ENCODE measurements at regions not wholly inside any gene's neighbourhood (a gene's known extent, or its start where the extent isn't known, plus 50 kb on each side); places are given as distances from the start of the nearest gene placed in this dataset.

GRCh38 chr5:124659798-124660197, 86.6 kb downstream of the ZNF608 start:
- no peaks in the 10 kb centered on the region for H3K36me3 ChIP-seq
- H3K4me1 ChIP-seq (ENCODE audit: control insufficient read depth in 1 of 2, low read depth in 2 of 2) = peaks cover 15 to 60% of the 10 kb centered on the region in 2 donors
- ATAC-seq (ENCODE audit: insufficient number of reproducible peaks, low FRiP score, low read depth) = no peak
- H3K9me3 ChIP-seq = no peaks in the 10 kb centered on the region
- H3K27me3 ChIP-seq (replicated peaks; ENCODE audit: insufficient read depth) = no peaks in the 10 kb centered on the region
- H3K4me3 ChIP-seq = no peak overlapping the region
- no peak overlapping the region for H3K27ac ChIP-seq
- no peak for DNase-seq (ENCODE audit: low spot score)
- TF ChIP-seq CTCF (IDR thresholded peaks at IDR 0.05) = no peak

GRCh38 chr5:124658867-124659557, 87.4 kb downstream of the ZNF608 start:
- Histone ChIP-seq H3K36me3 (no peaks in the 10 kb centered on the region), H3K9me3 (no peaks in the 10 kb centered on the region), H3K27me3 (replicated peaks; ENCODE audit: insufficient read depth) (no peaks in the 10 kb centered on the region), H3K27ac (no peak overlapping the region), H3K4me3 (no peak overlapping the region), H3K4me1 (ENCODE audit: control insufficient read depth in 1 of 2, low read depth in 2 of 2) (peaks cover 15 to 52% of the 10 kb centered on the region in 2 donors)
- DNase-seq (ENCODE audit: low spot score) (no peak), ATAC-seq (ENCODE audit: insufficient number of reproducible peaks, low FRiP score, low read depth) (no peak)
- TF ChIP-seq CTCF (IDR thresholded peaks at IDR 0.05) = no peak

- H3K27me3 ChIP-seq (replicated peaks; ENCODE audit: insufficient read depth) = no peaks in the 10 kb centered on the region
- TF ChIP-seq CTCF (IDR thresholded peaks at IDR 0.05) = no peak
- H3K9me3 ChIP-seq = no peaks in the 10 kb centered on the region
- H3K27ac ChIP-seq = no peak overlapping the region
- H3K4me1 ChIP-seq (ENCODE audit: control insufficient read depth in 1 of 2, low read depth in 2 of 2) = peaks cover 17 to 42% of the 10 kb centered on the region in 2 donors
- H3K36me3 ChIP-seq = no peaks in the 10 kb centered on the region
- ATAC-seq (ENCODE audit: insufficient number of reproducible peaks, low FRiP score, low read depth) (no peak), DNase-seq (ENCODE audit: low spot score) (no peak)
- H3K4me3 ChIP-seq = peak overlapping the region; percentile 17
Measured at GRCh38 chr5:124655921-124656511, 90.4 kb downstream of the ZNF608 start.

GRCh38 chr5:124655251-124655917, 91.1 kb downstream of the ZNF608 start:
- ATAC-seq (ENCODE audit: insufficient number of reproducible peaks, low FRiP score, low read depth) (no peak), DNase-seq (ENCODE audit: low spot score) (no peak)
- H3K27me3 ChIP-seq (replicated peaks; ENCODE audit: insufficient read depth) = no peaks in the 10 kb centered on the region
- H3K4me1 ChIP-seq (ENCODE audit: control insufficient read depth in 1 of 2, low read depth in 2 of 2) = peaks cover 20 to 42% of the 10 kb centered on the region in 2 donors
- TF ChIP-seq CTCF (IDR thresholded peaks at IDR 0.05) = no peak
- no peaks in the 10 kb centered on the region for H3K36me3 ChIP-seq
- H3K9me3 ChIP-seq = no peaks in the 10 kb centered on the region
- H3K4me3 ChIP-seq = no peak overlapping the region
- H3K27ac ChIP-seq = no peak overlapping the region

- ATAC-seq (ENCODE audit: insufficient number of reproducible peaks, low FRiP score, low read depth) = no peak
Measured at GRCh38 chr5:124654418-124654817, 92.0 kb downstream of the ZNF608 start.

More at GRCh38 chr5:124654418-124654817, 92.0 kb downstream of the ZNF608 start:
- Histone ChIP-seq H3K4me3 (no peak overlapping the region), H3K36me3 (no peaks in the 10 kb centered on the region), H3K27ac (no peak overlapping the region), H3K4me1 (ENCODE audit: control insufficient read depth in 1 of 2, low read depth in 2 of 2) (peaks cover 18 to 43% of the 10 kb centered on the region in 2 donors), H3K9me3 (no peaks in the 10 kb centered on the region), H3K27me3 (replicated peaks; ENCODE audit: insufficient read depth) (no peaks in the 10 kb centered on the region)
- TF ChIP-seq CTCF (IDR thresholded peaks at IDR 0.05) = no peak
- no peak for DNase-seq (ENCODE audit: low spot score)

Measured in thoracic aorta (tissue), 2 donors.